Skeletal muscle satellite cell (primary cell): ENCODE measurements at regions not wholly inside any gene's neighbourhood (a gene's known extent, or its start where the extent isn't known, plus 50 kb on each side); places are given as distances from the start of the nearest gene placed in this dataset.

Experiments
- H3K27me3 ChIP-seq: 2 replicates; pipeline ENCODE4 v1.7.0; 2013; ENCODE audit warnings: low read length; ENCODE audit not compliant: control insufficient read depth, insufficient read depth
- H3K36me3 ChIP-seq: 2 replicates; pipeline ENCODE4 v1.7.0; 2013; ENCODE audit warnings: mild to moderate bottlenecking, control low read depth, low read length; ENCODE audit not compliant: insufficient read depth
- H3K4me1 ChIP-seq: 2 replicates; pipeline ENCODE4 v1.7.0; 2013; ENCODE audit warnings: low read length; ENCODE audit not compliant: control insufficient read depth, insufficient read depth
- H3K4me2 ChIP-seq: 2 replicates; pipeline ENCODE4 v1.7.0; 2013; ENCODE audit warnings: mild to moderate bottlenecking, low read length
- H3K4me3 ChIP-seq: 2 replicates; pipeline ENCODE4 v1.7.0; 2013; ENCODE audit warnings: low read length
- H3K9ac ChIP-seq: 2 replicates; pipeline ENCODE4 v1.7.0; 2013; ENCODE audit warnings: mild to moderate bottlenecking, low read depth, low read length, moderate library complexity
- H3K9me3 ChIP-seq: replicated peaks from 2 replicates; pipeline ENCODE4 v1.7.0; 2013; ENCODE audit warnings: mild to moderate bottlenecking, control low read depth, low read length

GRCh38 chr2:226330206-226330605 lies 469.4 kb downstream of the IRS1 start:
- no peaks in the 10 kb centered on the region for H3K36me3 ChIP-seq
- no peak overlapping the region for H3K4me3 ChIP-seq
- no peaks in the 10 kb centered on the region for H3K9me3 ChIP-seq
- H3K4me2 ChIP-seq: no peak overlapping the region
- peaks cover 13% of the 10 kb centered on the region for H3K4me1 ChIP-seq
- H3K27me3 ChIP-seq: no peaks in the 10 kb centered on the region
- no peak overlapping the region for H3K9ac ChIP-seq

GRCh38 chr2:226329180-226329579 lies 470.4 kb downstream of the IRS1 start:
- Histone ChIP-seq H3K9me3 (no peaks in the 10 kb centered on the region), H3K4me1 (peaks cover 4% of the 10 kb centered on the region), H3K9ac (no peak overlapping the region), H3K4me3 (no peak overlapping the region), H3K27me3 (no peaks in the 10 kb centered on the region), H3K36me3 (no peaks in the 10 kb centered on the region), H3K4me2 (no peak overlapping the region)

- H3K4me2 ChIP-seq: no peak overlapping the region
- H3K4me1 ChIP-seq: peaks cover 4% of the 10 kb centered on the region
- no peaks in the 10 kb centered on the region for H3K27me3 ChIP-seq
- H3K9me3 ChIP-seq: no peaks in the 10 kb centered on the region
- H3K4me3 ChIP-seq: no peak overlapping the region
- no peaks in the 10 kb centered on the region for H3K36me3 ChIP-seq
- H3K9ac ChIP-seq: no peak overlapping the region
These were observed 471.8 kb downstream of the IRS1 start for GRCh38 chr2:226327830-226328229.

- Histone ChIP-seq H3K9me3 (no peaks in the 10 kb centered on the region), H3K36me3 (no peaks in the 10 kb centered on the region), H3K4me3 (no peak overlapping the region), H3K4me2 (no peak overlapping the region), H3K27me3 (no peaks in the 10 kb centered on the region), H3K9ac (no peak overlapping the region), H3K4me1 (no peaks in the 10 kb centered on the region)
These were observed 474.1 kb downstream of the IRS1 start for GRCh38 chr2:226325526-226325925.

GRCh38 chr2:226320076-226320948 lies 479.3 kb downstream of the IRS1 start:
- Histone ChIP-seq H3K9me3 (no peaks in the 10 kb centered on the region), H3K4me2 (no peak overlapping the region)

GRCh38 chr2:226317970-226318369 lies 481.6 kb downstream of the IRS1 start:
- Histone ChIP-seq H3K9me3 (no peaks in the 10 kb centered on the region), H3K9ac (no peak overlapping the region), H3K4me3 (no peak overlapping the region), H3K4me2 (no peak overlapping the region), H3K4me1 (no peaks in the 10 kb centered on the region), H3K27me3 (no peaks in the 10 kb centered on the region), H3K36me3 (no peaks in the 10 kb centered on the region)

More at GRCh38 chr2:226320076-226320948, 479.3 kb downstream of the IRS1 start:
- H3K4me1 ChIP-seq: no peaks in the 10 kb centered on the region
- H3K4me3 ChIP-seq: no peak overlapping the region
- no peak overlapping the region for H3K9ac ChIP-seq
- no peaks in the 10 kb centered on the region for H3K27me3 ChIP-seq
- H3K36me3 ChIP-seq: no peaks in the 10 kb centered on the region

GRCh38 chr2:226313060-226313459 lies 486.6 kb downstream of the IRS1 start:
- Histone ChIP-seq H3K9me3 (no peaks in the 10 kb centered on the region), H3K4me2 (no peak overlapping the region), H3K36me3 (no peaks in the 10 kb centered on the region), H3K9ac (no peak overlapping the region), H3K4me1 (no peaks in the 10 kb centered on the region), H3K4me3 (no peak overlapping the region), H3K27me3 (no peaks in the 10 kb centered on the region)

GRCh38 chr2:226312155-226312554 lies 487.5 kb downstream of the IRS1 start:
- no peaks in the 10 kb centered on the region for H3K36me3 ChIP-seq

GRCh38 chr2:226310146-226310545 lies 489.5 kb downstream of the IRS1 start:
- Histone ChIP-seq H3K4me1 (no peaks in the 10 kb centered on the region), H3K9me3 (no peaks in the 10 kb centered on the region), H3K4me2 (no peak overlapping the region), H3K36me3 (no peaks in the 10 kb centered on the region), H3K27me3 (no peaks in the 10 kb centered on the region), H3K4me3 (no peak overlapping the region), H3K9ac (no peak overlapping the region)

More at GRCh38 chr2:226312155-226312554, 487.5 kb downstream of the IRS1 start:
- H3K9ac ChIP-seq: no peak overlapping the region
- no peaks in the 10 kb centered on the region for H3K27me3 ChIP-seq
- no peaks in the 10 kb centered on the region for H3K4me1 ChIP-seq
- no peaks in the 10 kb centered on the region for H3K9me3 ChIP-seq
- no peak overlapping the region for H3K4me3 ChIP-seq
- no peak overlapping the region for H3K4me2 ChIP-seq

GRCh38 chr2:226308986-226309385 lies 490.6 kb downstream of the IRS1 start:
- H3K4me2 ChIP-seq: no peak overlapping the region
- H3K27me3 ChIP-seq: no peaks in the 10 kb centered on the region
- H3K36me3 ChIP-seq: no peaks in the 10 kb centered on the region
- H3K9me3 ChIP-seq: no peaks in the 10 kb centered on the region
- H3K4me1 ChIP-seq: no peaks in the 10 kb centered on the region
- H3K4me3 ChIP-seq: no peak overlapping the region
- no peak overlapping the region for H3K9ac ChIP-seq

- Histone ChIP-seq H3K9me3 (no peaks in the 10 kb centered on the region), H3K36me3 (no peaks in the 10 kb centered on the region), H3K4me1 (no peaks in the 10 kb centered on the region), H3K4me2 (no peak overlapping the region), H3K27me3 (no peaks in the 10 kb centered on the region), H3K4me3 (no peak overlapping the region), H3K9ac (no peak overlapping the region)
These were observed 491.3 kb downstream of the IRS1 start for GRCh38 chr2:226308323-226308680.
